ENCODE measurements at regions not wholly inside any gene's neighbourhood (a gene's known extent, or its start where the extent isn't known, plus 50 kb on each side); places are given as distances from the start of the nearest gene placed in this dataset.
"Not testable (repeated sequence)": the region's sequence is repeated elsewhere in the genome, so short reads cannot be mapped to it uniquely, and the experiment has no call there.

DNA sequence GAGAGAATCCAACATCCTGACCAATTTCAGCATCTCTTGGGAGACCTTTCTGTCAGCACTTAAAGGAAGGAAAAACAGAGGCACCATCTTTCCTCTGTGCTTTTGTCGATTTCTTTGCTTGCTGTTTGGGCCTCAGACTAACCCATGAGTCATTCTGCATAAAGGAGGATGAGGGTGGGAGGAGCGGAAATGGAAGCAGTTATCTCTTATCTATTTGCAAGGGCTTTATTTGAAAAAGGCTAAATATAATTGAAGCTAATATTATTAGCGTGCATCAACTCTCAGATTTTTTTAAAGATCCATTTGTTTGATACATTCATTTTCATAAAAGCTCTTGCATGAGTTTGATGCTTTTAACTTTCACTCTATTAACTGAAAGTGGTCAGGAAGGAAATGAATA, 72.9 kb downstream of the ZNF622 start:
- DNase-seq (ENCODE audit: low read depth) = no peak

DNA sequence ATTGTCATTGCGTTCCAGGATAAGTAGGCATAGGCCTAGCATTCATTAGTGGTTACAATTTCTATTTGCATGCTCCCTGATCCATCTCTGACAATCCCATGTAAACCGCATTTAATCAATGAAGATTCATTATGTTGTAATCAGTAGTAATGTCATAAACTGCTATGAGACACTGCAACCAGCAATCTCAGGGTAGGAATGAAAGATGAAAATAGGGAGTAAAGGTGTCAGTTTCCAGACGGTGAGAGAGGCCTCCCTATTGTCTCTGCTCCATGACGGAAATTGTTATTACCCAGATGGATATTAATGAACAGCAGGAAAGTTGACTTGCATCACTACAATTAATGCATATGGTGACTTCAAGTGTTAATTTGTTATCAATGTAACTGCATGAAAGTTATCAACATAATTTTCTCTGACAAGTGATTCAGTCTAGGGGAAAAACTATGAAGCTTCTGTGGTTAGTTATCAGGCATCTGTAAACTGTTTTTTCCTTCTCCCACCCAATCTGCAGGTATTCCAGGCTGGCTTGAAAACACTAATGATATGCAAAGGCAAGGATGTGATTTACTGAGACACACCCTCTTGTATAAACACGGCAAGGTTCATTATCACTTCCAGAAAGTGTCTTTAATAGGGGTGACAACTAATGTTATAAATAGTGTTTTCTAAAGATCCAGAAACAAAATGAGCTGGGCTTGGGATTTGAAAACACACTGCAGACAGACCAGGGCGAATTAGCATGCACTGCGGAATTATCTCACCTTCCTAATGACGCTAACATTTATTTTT, 73.5 kb downstream of the ZNF622 start:
- no peak for DNase-seq (ENCODE audit: low read depth)

DNA sequence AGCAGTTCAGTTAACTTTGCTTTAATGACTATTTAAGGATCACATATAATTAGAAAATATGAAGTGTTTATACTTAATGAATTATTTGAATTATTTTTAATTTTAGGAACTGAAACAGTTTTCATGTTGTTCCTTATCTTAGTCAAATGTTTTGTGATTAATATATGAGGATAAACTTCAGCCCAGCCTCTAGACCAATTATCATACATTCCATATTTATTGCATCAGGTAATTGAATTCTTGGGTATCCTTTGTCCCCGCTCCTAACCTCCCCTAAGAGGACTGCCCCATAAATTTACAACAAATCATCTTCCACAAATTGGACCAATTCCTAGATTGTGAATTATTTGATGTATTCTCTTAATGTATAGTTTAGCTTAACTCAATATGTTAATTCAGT, 74.8 kb downstream of the ZNF622 start:
- no peak for DNase-seq (ENCODE audit: low read depth)

DNA sequence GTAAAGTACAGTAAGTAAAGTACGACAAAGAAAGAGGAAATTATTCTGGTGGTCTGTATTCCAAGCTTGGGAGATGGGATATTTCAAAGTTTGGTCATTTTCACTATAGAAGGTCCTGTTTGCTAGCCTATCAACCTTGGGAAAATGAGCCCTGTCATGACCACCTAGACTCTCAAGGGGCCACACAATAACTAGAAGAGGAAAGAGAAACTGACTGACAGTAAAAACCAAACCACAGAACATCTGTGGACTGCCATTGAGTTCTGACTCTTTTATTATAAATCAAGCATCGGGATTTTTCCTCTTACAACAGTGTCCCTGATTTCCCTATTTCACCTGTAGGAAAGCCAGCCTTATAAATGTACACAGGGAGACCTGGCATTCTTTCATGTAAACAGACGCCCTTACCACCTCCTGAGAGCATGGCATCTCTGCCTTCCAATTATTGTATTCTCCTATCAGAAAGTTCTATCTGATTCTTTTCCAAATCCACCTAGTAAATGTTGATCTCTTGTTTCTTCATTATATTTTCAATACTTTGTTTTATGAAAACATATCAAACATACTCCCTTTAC, 80.0 kb downstream of the ZNF622 start:
- DNase-seq (ENCODE audit: low read depth) = no peak

DNA sequence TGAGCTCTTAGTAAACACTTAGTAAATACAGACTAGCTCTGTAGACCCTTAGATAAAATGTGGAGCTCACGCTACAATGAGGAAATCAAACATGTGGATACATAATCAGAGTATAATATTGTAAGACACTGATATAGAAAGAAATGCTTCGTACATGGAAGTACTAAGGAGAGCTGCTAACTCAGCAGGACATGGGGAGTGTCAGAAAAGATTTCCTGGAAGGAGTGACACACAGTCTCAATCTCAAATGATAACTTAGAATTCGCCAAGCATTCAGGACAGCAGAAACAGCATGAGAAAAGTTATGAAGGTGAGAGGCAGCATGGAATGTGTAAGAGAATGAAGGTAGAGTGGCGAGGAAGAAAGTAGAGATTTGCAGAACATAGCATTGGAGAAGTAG, 80.8 kb downstream of the ZNF622 start:
- no peak for DNase-seq (ENCODE audit: low read depth)

DNA sequence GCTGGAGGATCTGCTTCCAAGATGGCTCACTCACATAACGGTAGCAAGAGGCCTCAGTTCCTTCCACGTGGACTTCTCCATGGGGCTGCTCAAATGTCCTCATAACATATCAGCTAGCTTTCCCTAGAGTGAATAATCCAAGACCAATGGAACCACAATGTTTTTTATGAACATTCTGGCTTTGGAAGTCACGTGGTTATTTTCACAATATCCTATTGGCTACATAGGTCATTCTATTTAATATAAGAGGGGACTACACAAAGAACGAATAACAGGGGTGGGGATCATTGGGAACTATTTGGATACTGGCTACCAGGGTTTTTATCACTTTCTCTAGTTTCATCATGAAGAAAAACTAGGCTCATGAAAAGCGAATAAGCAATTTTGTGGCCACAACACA, 81.4 kb downstream of the ZNF622 start:
- DNase-seq (ENCODE audit: low read depth) = no peak

DNA sequence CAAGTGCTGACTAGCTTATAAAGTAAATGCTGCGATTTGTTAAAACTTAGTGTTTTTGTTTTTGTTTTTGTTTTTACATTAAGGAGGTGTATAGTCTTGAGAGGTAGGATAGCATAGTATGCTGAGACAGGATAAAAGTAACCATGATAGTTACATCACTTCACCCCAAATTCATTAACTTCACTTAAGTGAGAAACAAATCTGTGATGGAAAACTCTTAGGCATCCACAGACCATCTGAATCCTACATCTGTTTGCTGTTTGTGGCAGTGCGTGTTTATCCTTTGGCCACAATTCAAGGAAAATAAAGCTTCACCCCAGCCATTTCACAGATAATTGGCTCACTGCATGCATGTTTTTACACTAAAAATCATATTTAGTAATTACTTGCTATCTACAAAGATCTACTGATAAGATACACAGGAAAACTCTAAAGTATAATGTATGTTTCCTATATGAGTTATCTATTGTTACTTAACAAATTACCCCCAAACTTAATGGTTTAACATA, 82.0 kb downstream of the ZNF622 start:
- DNase-seq (ENCODE audit: low read depth) = no peak

DNA sequence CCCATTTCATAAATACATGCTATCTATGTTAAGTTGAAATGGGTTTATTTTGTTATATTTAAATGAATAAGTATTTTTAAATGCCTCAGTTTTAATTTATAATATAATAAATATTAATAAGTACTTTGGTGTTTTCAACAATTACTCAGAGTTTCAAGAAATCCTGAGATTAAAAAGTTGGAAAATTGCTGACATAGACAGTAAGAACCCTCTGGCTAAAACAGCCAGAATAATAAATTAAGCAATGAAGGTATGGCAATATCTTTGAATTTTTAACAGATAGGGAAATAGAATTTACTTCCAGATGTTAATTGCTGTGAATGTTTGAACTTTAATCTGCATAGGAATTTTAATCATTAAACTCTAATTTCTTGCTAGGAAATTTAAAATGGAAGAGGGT, 83.6 kb downstream of the ZNF622 start:
- no peak for DNase-seq (ENCODE audit: low read depth)

DNA sequence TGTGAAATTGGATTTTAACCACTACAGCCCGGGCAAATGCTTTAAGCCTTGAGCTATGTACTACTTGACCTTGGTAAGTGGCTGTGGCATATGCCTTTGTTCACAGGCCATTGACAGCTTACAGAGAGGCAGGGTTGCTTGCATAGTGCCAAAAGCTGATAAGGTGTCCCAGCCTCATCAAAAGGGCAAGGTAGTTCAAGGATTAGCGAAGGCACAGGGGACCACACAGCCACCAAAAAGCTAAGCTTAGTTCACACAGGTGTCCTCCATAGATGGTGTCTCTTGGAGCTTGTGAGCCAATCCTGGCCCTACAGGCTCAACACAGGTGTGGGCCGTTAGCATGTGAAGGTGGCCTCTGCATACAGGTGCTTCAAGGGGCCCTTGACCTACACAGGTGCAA, 86.8 kb downstream of the ZNF622 start:
- no peak for DNase-seq (ENCODE audit: low read depth)

DNA sequence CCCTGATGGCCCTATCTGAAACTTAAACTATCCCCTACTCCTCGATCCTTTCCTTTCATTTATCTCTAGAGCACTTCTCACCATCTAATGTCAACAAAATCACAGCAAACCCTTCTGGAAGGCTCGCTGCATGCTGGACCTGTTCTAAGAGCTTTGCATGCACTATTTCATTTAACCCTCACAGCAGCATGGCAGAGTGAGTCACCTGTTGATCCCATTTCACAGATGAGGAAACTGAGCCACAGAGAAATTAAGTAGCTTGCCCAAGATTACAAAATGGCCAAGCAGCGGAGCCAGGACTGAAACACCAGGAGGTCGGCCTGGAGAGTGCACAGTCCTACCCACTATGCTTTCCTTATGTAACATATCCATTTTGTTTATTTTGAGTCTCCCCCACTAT, 93.1 kb downstream of the ZNF622 start:
- no peak for DNase-seq (ENCODE audit: low read depth)

DNA sequence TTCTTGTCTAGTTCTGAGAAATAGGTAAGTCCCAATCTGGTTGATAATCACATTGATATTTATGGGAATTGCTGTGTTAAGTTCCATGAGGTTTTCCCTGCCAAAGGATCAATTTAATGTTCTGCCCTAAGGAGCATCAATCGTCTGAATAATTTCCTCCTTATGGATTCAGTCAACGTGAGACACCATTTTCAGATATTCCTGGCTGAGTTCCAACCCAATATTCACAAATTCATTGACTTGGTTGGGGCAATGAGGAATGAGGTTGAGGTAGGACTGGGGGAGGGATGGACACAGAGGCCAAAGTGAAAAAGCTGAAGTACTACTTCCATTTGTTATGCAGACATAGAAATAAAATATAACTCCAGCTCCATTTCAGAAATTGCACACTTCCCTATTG, 99.1 kb downstream of the ZNF622 start:
- DNase-seq (ENCODE audit: low read depth) = no peak

DNA sequence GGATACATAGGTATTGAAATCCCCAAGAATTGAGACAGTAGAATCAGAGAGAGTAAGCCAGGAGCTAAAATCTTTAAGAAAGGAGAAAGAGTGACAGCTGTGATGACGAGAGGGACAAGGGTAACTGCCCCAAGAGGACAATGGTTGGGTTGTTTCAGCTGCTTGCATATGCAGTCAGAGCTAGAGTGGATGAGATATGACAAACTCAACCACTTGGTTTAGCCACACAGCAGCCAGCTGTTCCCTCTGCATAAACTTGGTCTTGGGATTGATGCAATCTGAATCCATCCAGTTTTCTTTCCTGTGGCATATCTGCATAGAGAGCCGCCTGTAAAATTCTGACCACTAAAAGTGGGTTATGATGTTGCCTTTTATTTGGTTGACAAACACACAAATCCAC, 100.7 kb downstream of the ZNF622 start:
- no peak for DNase-seq (ENCODE audit: low read depth)

DNA sequence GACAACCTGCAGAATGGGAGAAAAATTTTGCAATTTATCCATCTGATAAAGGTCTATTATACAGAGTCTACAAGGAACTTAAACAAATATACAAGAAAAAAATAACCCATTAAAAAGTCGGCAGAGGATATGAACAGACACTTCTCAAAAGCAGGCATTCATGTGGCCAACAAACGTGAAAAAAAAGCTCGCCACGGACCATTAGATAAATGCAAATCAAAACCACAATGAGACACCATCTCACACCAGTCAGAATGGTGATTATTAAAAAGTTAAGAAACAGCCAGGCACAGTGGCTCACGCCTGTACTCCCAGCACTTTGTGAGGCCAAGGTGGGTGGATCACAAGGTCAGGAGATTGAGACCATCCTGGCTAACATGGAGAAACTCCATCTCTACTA, 112.2 kb downstream of the ZNF622 start:
- not testable (repeated sequence) for DNase-seq (ENCODE audit: low read depth)

DNA sequence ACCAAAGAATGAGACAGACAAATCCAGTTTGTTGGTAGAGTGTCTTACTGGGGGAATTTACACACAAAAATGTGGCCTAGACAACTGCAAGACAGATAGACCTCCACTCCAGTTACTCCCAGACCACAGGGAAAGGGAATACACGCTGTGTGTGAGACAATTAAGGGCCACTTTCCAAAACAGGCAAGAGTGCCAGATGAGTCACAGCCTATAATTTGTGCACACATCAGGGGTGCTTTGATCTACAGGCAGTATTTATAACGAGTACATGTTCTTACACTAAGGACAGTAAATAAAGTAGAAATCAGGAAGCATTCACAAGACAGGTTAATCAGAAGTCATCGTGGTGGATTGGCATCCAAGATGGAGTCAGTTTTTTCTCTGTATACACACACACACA, 114.8 kb downstream of the ZNF622 start:
- no peak for DNase-seq (ENCODE audit: low read depth)

DNA sequence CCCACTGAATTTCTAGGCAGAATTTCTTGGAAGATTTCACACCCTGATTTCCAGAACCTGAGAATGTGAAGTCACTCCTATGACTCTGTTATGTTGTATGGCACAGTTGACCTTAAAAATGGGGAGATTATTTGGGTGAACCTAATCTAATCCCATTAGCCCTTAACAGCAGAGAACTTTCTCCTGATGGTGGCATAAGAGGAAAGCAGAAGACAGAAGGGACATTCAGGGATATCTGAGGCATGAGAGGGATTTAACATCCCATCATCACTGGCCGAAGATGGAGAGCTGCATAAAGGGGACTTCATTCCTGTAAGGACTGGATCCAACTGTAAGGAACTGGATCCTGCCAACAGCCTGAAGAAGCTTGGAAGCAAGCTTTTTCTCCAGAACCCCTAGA, 119.2 kb downstream of the ZNF622 start:
- no peak for DNase-seq (ENCODE audit: low read depth)

DNA sequence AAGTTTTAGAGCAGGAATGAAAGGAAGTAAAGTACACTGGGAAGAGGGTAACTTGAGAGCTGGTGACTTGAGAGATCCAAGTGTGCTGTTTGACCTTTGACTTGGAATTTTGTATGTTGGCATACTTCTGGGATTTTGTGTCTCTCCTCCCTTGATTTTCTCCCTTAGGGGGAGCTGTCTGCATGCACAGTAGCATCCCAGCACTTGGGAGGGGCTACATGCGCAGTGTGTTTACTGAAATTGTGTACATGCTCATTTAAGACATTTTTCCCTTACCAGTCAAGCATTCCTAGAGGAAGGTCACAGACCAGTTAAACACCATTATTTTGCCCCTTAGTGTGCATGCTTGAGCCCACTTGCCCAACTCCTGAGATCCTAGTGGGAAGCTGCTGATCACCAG, 120.1 kb downstream of the ZNF622 start:
- DNase-seq (ENCODE audit: low read depth) = no peak

DNA sequence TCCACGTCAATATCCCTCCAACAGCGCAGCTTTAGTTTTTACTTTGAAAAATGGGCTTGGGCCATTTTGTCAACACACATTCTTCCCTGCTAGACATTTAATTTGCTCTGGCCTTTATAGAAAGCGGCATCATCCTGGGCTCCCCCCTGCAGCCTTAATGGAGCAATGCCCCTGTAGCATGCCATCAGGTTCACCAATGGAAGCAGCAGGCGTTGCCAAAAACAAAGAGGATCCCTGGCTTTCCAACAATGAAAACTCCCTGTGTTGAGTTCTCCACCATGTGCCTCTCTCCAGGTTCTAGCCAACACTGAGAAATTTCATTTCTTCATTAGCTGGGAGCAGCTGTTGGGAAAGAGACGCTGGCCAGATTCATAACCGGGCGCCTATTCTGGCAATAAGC, 139.5 kb downstream of the ZNF622 start:
- no peak for DNase-seq (ENCODE audit: low read depth)

DNA sequence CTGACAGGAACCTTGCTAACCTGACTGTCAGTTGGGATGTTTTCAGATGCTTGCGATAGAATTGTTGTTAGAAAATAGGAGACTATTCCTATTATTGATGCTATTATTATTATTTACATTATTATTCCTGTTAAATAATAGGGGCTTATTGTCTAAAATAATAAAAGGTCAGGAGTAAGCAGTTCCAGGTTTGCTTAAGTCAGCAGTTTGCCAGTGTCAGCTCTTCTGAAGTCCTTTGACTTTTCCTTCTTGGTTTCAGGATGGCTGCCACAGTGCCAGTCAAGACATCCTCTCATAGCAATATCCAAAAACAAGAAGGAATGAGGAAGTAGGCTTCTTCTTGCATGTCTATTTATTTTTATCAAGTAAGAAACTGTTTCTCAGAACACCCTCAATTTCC, 141.7 kb upstream of the MARCHF11 start:
- DNase-seq (ENCODE audit: low read depth) = no peak

DNA sequence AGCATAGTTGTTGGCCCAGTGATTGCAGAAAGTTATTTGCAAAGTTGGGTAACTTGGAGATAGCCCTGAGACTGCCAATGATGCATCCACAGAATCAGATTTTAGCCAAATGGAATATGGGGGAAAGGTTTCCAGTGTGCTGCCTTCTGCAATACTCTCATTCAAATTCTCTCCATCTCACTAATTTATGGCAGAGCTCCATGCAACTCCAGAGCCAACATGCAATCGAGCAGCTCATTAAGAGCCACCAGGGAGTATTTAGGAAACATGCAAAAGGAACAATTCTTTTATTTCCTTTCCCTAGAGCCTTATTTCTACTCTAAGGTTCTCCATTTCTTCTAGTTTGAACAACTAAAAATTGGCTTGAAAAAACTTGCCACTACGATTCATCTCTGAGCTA, 135.9 kb upstream of the MARCHF11 start:
- DNase-seq (ENCODE audit: low read depth) = no peak

DNA sequence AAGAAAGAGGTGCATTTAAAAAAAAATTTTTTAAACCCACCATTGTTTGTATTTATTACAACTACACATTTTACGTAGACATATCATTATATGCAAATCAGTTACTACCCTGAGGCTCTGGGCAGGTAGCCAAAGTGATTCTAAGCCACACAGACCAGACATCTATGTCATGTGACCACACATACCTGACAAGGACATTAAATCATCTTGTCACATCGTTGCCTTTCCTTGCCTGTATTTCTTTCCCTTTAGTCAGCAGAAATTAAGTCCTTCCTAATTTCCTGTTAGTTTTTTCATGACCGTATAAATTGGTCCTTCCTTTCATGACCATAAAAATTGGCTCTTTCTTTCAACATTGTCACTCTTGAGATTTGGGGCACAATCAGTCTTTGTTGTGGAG, 134.2 kb upstream of the MARCHF11 start:
- DNase-seq (ENCODE audit: low read depth) = no peak

DNA sequence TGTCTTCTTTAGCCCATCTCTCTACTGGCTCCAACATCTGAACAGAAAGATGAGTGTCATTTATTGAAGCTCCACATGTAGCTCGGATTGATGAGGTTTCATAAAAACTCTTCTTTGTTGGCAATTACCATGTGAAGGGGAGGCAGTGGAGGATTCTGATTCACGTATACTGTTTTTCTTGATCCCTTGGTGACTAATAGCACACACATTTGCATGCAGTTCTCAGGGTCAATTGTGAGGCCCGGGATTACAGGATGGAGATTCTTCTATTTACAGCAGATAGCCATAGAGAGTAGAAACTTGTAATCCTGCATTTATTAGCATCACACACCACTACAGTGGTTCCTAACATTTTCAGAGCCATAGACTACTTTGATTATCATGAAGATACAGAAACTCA, 133.2 kb upstream of the MARCHF11 start:
- DNase-seq (ENCODE audit: low read depth) = peak; percentile 67

DNA sequence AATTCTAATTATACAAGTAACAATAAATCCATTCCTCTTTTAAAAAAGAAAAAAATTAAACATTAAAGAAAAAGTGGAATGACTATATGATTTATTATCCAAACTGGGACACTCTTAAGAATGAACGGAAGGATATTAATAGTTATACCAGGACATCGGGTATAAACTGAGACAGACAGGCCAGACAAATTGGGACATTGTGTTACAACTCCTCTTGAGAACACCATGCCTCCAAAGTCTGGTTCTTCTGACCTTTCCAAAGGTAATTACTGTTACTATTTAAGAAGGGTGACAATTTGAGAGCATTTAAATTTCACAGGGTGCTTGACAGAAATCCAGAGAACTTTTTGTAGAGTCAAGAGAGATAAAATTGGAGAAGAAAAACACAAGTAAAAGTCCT, 132.1 kb upstream of the MARCHF11 start:
- DNase-seq (ENCODE audit: low read depth) = no peak

DNA sequence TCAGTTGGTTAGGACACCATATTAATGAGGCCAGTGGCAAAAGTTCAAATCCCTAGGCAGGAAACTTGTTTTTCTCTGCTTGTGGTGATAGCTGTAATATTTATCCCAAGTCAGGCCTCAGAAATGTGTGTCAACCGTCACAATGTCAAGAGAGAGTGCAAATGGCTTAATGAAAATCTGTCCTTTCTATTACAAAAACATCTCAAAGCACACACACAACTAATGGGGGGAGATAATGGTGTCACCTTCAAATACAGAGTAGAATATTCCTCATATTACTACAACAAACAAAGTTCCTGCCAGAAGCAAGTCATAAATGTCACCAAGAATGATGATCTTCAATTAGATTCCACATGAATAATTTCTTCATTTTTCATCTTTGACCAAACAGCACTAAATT, 127.2 kb upstream of the MARCHF11 start:
- no peak for DNase-seq (ENCODE audit: low read depth)

DNA sequence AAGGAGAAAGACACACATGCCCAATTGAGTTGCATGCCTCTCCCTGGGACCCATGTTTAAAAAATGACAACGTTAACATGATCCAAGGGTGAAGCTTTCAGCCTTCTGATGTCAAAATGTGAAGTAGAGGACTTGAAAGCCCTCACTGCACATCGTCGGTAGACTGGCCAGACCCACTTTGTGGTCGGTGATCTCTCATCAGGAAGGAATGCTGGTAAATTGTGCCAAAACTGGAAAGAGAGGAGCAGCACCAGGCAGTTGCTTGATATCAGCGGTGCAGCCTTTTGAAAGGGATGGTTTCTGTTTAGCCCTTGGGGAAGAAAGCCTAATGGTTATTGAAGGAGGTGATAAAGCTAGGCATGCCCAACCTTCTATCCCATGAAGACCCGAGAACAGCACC, 125.3 kb upstream of the MARCHF11 start:
- DNase-seq (ENCODE audit: low read depth) = peak; percentile 68

Measured in HS-5 (cell line).